Activated T-helper 1 cell treated with anti-CD3 and anti-CD28 coated beads, Interleukin-12 subunit alpha, Interleukin-12 subunit beta, Interleukin-2, Interleukin-4 antibody, amounts not matched to agents 30 ng/mL and 10 ng/mL and 1 ng/mL, durations not matched to agents 14 hours and 24 hours and 36 hours (primary cell): ENCODE measurements at regions not wholly inside any gene's neighbourhood (a gene's known extent, or its start where the extent isn't known, plus 50 kb on each side); places are given as distances from the start of the nearest gene placed in this dataset.
"Not testable (repeated sequence)": the region's sequence is repeated elsewhere in the genome, so short reads cannot be mapped to it uniquely, and the experiment has no call there.

Experiments used
- DNase-seq: peaks from one replicate; pipeline ENCODE4 v3.0.0; 2021; ENCODE audit warnings: low spot score
- H3K27ac Mint-ChIP-seq: one replicate; pipeline ENCODE4 v1.8.0; 2021; ENCODE audit warnings: mild to moderate bottlenecking, mixed read lengths
- H3K27me3 Mint-ChIP-seq: one replicate; pipeline ENCODE4 v1.8.0; 2022; ENCODE audit warnings: mild to moderate bottlenecking, moderate library complexity, mixed read lengths; ENCODE audit not compliant: insufficient read depth
- H3K36me3 Mint-ChIP-seq: one replicate; pipeline ENCODE4 v1.8.0; 2021; ENCODE audit warnings: low read depth, mixed read lengths
- H3K4me1 Mint-ChIP-seq: one replicate; pipeline ENCODE4 v1.8.0; 2021; ENCODE audit warnings: low read depth, mixed read lengths
- H3K4me3 Mint-ChIP-seq: one replicate; pipeline ENCODE4 v1.8.0; 2021; ENCODE audit warnings: mild to moderate bottlenecking, moderate library complexity, mixed read lengths
- H3K9me3 Mint-ChIP-seq: one replicate; pipeline ENCODE4 v1.8.0; 2021; ENCODE audit warnings: mixed read lengths
- intact Hi-C: fragments of 100-400 bp; cut with micrococcal nuclease; formaldehyde crosslinking; loops from one replicate; pipeline ENCODE4 v1.15.1; 2024

GRCh38 chr5:82420524-82420923, 142.4 kb upstream of the RPS23 start:
- H3K4me3 Mint-ChIP-seq, H3K27me3 Mint-ChIP-seq, H3K27ac Mint-ChIP-seq, H3K4me1 Mint-ChIP-seq, H3K36me3 Mint-ChIP-seq, intact Hi-C loops, H3K9me3 Mint-ChIP-seq, DNase-seq: not testable (repeated sequence)

- H3K9me3 Mint-ChIP-seq = peaks cover 6% of the 10 kb centered on the region
- DNase-seq = no peak
- H3K4me3 Mint-ChIP-seq = no peak overlapping the region
- H3K36me3 Mint-ChIP-seq = peaks cover 2% of the 10 kb centered on the region
- intact Hi-C loops = no loop called here
- H3K27ac Mint-ChIP-seq = no peak overlapping the region
- H3K27me3 Mint-ChIP-seq = no peaks in the 10 kb centered on the region
- peaks cover 6% of the 10 kb centered on the region for H3K4me1 Mint-ChIP-seq
Measured at GRCh38 chr5:82419559-82420332, 141.6 kb upstream of the RPS23 start.

- peaks cover 1% of the 10 kb centered on the region for H3K9me3 Mint-ChIP-seq
Measured at GRCh38 chr5:82418608-82418950, 140.4 kb upstream of the RPS23 start.

GRCh38 chr5:82417776-82418607, 139.8 kb upstream of the RPS23 start:
- H3K27me3 Mint-ChIP-seq = no peaks in the 10 kb centered on the region
- no peak for DNase-seq
- no peak overlapping the region for H3K4me3 Mint-ChIP-seq
- no peak overlapping the region for H3K27ac Mint-ChIP-seq
- peaks cover 6% of the 10 kb centered on the region for H3K4me1 Mint-ChIP-seq
- H3K36me3 Mint-ChIP-seq = peaks cover 2% of the 10 kb centered on the region
- intact Hi-C loops = no loop called here
- H3K9me3 Mint-ChIP-seq = no peaks in the 10 kb centered on the region

More at GRCh38 chr5:82418608-82418950, 140.4 kb upstream of the RPS23 start:
- intact Hi-C loops = no loop called here
- Mint-ChIP-seq H3K27ac (no peak overlapping the region), H3K36me3 (peaks cover 2% of the 10 kb centered on the region), H3K4me3 (no peak overlapping the region), H3K27me3 (no peaks in the 10 kb centered on the region), H3K4me1 (peaks cover 6% of the 10 kb centered on the region)
- no peak for DNase-seq

- peaks cover 6% of the 10 kb centered on the region for H3K4me1 Mint-ChIP-seq
- H3K36me3 Mint-ChIP-seq = no peaks in the 10 kb centered on the region
- peaks cover 2% of the 10 kb centered on the region for H3K27me3 Mint-ChIP-seq
- intact Hi-C loops = no loop called here
- H3K9me3 Mint-ChIP-seq = no peaks in the 10 kb centered on the region
- DNase-seq = no peak
- H3K4me3 Mint-ChIP-seq = no peak overlapping the region
- no peak overlapping the region for H3K27ac Mint-ChIP-seq
Measured at GRCh38 chr5:82416512-82416911, 138.4 kb upstream of the RPS23 start.

- Mint-ChIP-seq H3K27ac (no peak overlapping the region), H3K4me1 (no peaks in the 10 kb centered on the region), H3K27me3 (peaks cover 2% of the 10 kb centered on the region), H3K36me3 (no peaks in the 10 kb centered on the region), H3K9me3 (no peaks in the 10 kb centered on the region), H3K4me3 (no peak overlapping the region)
- no peak for DNase-seq
- intact Hi-C loops = no loop called here
Measured at GRCh38 chr5:82414041-82414388, 135.9 kb upstream of the RPS23 start.

GRCh38 chr5:82413302-82414040, 135.3 kb upstream of the RPS23 start:
- no peaks in the 10 kb centered on the region for H3K9me3 Mint-ChIP-seq
- intact Hi-C loops = no loop called here
- peaks cover 2% of the 10 kb centered on the region for H3K27me3 Mint-ChIP-seq
- H3K36me3 Mint-ChIP-seq = no peaks in the 10 kb centered on the region
- H3K27ac Mint-ChIP-seq = no peak overlapping the region
- DNase-seq = no peak
- H3K4me3 Mint-ChIP-seq = no peak overlapping the region
- no peaks in the 10 kb centered on the region for H3K4me1 Mint-ChIP-seq

GRCh38 chr5:82408033-82408432, 129.9 kb upstream of the RPS23 start:
- peaks cover 2% of the 10 kb centered on the region for H3K36me3 Mint-ChIP-seq
- H3K4me3 Mint-ChIP-seq = no peak overlapping the region
- intact Hi-C loops = no loop called here
- H3K27ac Mint-ChIP-seq = no peak overlapping the region
- no peaks in the 10 kb centered on the region for H3K4me1 Mint-ChIP-seq
- no peak for DNase-seq
- peaks cover 2% of the 10 kb centered on the region for H3K27me3 Mint-ChIP-seq
- H3K9me3 Mint-ChIP-seq = peaks cover 19% of the 10 kb centered on the region

GRCh38 chr5:82406205-82406773, 128.1 kb upstream of the RPS23 start:
- peaks cover 2% of the 10 kb centered on the region for H3K36me3 Mint-ChIP-seq
- peaks cover 28% of the 10 kb centered on the region for H3K9me3 Mint-ChIP-seq
- intact Hi-C loops = no loop called here
- H3K27ac Mint-ChIP-seq = no peak overlapping the region
- H3K27me3 Mint-ChIP-seq = no peaks in the 10 kb centered on the region
- no peak overlapping the region for H3K4me3 Mint-ChIP-seq
- H3K4me1 Mint-ChIP-seq = no peaks in the 10 kb centered on the region
- no peak for DNase-seq

- H3K9me3 Mint-ChIP-seq = peaks cover 31% of the 10 kb centered on the region
- H3K27ac Mint-ChIP-seq = no peak overlapping the region
- DNase-seq = no peak
- no peaks in the 10 kb centered on the region for H3K4me1 Mint-ChIP-seq
- H3K27me3 Mint-ChIP-seq = no peaks in the 10 kb centered on the region
- intact Hi-C loops = no loop called here
- peaks cover 2% of the 10 kb centered on the region for H3K36me3 Mint-ChIP-seq
- H3K4me3 Mint-ChIP-seq = no peak overlapping the region
Measured at GRCh38 chr5:82405618-82406204, 127.6 kb upstream of the RPS23 start.

- intact Hi-C loops = no loop called here
- peaks cover 2% of the 10 kb centered on the region for H3K36me3 Mint-ChIP-seq
- H3K4me1 Mint-ChIP-seq = no peaks in the 10 kb centered on the region
Measured at GRCh38 chr5:82405161-82405560, 127.0 kb upstream of the RPS23 start.

GRCh38 chr5:82404382-82404945, 126.3 kb upstream of the RPS23 start:
- H3K4me1 Mint-ChIP-seq = no peaks in the 10 kb centered on the region
- H3K9me3 Mint-ChIP-seq = peaks cover 31% of the 10 kb centered on the region
- intact Hi-C loops = no loop called here
- no peak overlapping the region for H3K4me3 Mint-ChIP-seq
- H3K27ac Mint-ChIP-seq = no peak overlapping the region
- H3K27me3 Mint-ChIP-seq = peaks cover 1% of the 10 kb centered on the region
- peaks cover 2% of the 10 kb centered on the region for H3K36me3 Mint-ChIP-seq
- DNase-seq = no peak

More at GRCh38 chr5:82405161-82405560, 127.0 kb upstream of the RPS23 start:
- Mint-ChIP-seq H3K27ac (no peak overlapping the region), H3K9me3 (peaks cover 31% of the 10 kb centered on the region), H3K4me3 (no peak overlapping the region), H3K27me3 (no peaks in the 10 kb centered on the region)
- DNase-seq = no peak
